GM21619 (cell line): ENCODE measurements at regions not wholly inside any gene's neighbourhood (a gene's known extent, or its start where the extent isn't known, plus 50 kb on each side); places are given as distances from the start of the nearest gene placed in this dataset.

Source experiments
- ATAC-seq: cut with Tn5 transposase; IDR thresholded peaks from one replicate; pipeline ENCODE4 v1.9.1; 2021; ENCODE audit not compliant: unreplicated experiment

GRCh38 chr5:57595523-57595991 lies 112.9 kb upstream of the ACTBL2 start:
- ATAC-seq, result no peak

GRCh38 chr5:57594436-57594835 lies 111.8 kb upstream of the ACTBL2 start:
- ATAC-seq, result no peak

DNA sequence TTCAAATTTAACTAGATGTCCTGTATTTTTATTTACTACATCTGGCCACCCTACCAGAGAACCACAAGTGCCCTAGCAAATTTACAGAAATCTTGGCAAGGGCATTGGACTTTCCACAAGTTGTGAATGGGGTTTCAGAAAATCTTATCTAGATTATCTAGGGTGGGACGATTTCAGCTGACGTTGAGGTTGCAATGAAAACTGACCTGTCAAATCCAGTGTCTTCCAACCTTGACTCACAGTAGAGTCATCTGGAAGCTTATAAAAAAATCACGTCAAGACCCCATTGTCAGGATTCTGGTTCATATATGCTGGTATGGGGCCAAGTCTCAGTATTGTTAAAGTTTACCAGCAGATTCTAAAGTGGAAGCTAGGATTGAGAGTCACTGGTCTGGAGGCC lies 109.6 kb upstream of the ACTBL2 start:
- ATAC-seq, result no peak

- ATAC-seq, result no peak
These were observed 104.0 kb upstream of the ACTBL2 start for GRCh38 chr5:57586649-57587048.

DNA sequence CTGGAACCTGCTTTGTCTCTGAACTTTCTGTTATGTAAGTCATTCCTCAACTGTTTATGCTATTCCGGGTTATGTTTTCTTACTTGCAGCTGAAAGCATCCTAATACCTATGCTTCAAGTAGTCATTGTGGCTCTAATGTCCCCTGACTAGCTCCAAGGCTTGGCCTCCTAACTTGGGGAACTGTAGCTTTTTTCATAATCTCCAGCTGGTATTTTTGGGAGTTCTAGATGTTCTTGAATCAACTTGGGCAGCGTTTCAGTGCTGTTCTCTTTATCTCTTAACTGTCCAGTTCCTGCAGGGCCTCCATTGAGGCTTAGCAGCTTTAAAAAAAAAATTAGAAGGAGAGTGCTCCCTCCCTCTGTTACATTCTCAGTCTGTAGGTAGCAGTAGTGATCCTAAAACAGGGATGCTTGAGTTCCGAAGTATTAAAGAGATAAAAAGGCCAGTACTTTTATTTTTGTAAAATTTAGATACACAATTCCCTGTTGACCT lies 100.0 kb upstream of the ACTBL2 start:
- no peak for ATAC-seq

DNA sequence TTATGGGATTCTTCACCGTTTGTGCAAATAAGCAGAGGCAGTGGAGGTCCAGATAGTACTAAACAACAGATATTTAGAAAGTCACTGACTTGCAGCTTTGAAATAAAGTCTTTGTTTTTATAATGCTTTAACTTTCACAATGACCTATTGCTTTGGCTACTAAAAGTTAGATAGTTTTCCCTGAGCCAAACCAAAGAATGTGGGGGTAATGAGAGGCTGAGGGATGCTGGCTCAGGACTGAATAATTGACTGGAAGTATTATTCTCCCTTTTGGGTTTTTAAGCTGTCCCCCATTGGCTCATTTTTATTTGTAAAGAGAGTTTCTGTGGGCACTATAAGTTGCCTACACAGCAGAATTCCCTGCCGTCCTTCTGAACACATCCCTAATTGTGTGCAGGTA lies 99.2 kb upstream of the ACTBL2 start:
- no peak for ATAC-seq

- no peak for ATAC-seq
These were observed 98.6 kb upstream of the ACTBL2 start for GRCh38 chr5:57581222-57581621.

- peak; percentile 51 for ATAC-seq
These were observed 95.0 kb upstream of the ACTBL2 start for GRCh38 chr5:57577432-57578175.

- no peak for ATAC-seq
These were observed 93.7 kb upstream of the ACTBL2 start for GRCh38 chr5:57576317-57576716.

- ATAC-seq, result no peak
These were observed 93.2 kb upstream of the ACTBL2 start for GRCh38 chr5:57575839-57576238.

DNA sequence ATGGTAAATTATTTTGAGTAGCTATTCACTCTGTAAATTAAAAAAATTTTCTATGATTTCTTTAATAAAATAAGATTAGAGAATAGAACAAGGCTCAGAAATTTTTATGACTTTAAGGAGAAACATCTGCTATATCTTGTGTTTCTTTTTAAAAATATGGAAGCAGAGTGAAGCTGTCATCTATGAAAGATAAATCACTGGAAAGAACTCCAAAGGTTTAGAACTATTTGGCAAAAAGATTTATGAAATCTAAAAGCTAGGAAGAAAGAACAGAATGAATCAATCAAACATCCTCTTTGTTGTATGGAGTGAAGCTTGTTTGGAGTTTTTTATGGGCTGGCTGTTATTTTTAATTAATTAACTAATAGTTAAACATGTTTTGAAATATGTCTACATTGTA lies 89.8 kb upstream of the ACTBL2 start:
- no peak for ATAC-seq

GRCh38 chr5:57569601-57570000 lies 87.0 kb upstream of the ACTBL2 start:
- ATAC-seq, result no peak

GRCh38 chr5:57568136-57568535 lies 85.5 kb upstream of the ACTBL2 start:
- ATAC-seq, result no peak

DNA sequence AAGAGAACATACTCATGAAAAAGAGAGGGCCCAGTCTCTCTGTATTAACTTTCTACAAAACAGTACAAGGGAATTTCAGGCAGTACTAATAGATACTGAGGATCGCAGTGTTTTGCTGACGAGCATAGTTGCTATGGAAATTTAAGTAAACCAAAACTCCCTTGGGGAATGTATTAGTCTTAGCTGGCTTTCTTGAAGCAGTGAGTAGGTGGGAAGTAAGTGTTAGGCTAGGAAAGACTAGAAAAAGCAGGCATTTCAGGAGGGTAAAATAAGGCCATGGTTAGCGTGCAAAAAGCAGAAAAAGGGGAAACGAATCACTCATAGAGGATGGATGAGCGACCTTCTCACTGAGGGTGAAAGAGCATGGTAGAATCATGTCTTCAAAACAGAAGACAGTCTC lies 84.3 kb upstream of the ACTBL2 start:
- ATAC-seq, result peak; percentile 66

DNA sequence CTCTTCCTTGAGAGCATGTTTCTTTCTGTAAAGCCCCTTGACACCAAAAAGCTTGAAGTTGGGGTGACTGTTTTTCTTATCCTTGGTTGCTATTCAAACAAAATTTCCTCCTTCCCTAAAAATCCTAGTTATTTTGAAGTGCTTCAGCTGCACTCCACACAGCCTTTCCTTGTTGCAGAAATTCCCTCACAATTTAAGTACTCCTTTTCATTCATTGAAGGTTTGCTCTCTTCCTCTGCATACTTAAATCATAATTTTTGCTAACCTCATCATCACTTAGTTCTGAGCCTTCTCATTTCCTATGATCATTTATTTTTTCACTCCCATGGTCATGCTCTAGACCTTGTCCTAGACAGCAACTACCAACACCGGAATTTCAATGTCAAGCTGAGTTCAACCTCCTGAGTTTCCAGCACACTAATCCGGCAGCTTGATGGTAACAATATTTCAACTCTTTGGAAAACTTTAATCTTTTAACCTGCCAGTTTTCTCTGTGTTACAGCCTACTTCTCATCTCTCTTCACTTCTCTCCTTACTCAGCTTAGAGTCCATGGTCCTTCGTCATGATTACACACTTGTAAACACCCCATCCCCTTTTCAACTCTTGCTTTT lies 78.7 kb upstream of the ACTBL2 start:
- ATAC-seq, result no peak

GRCh38 chr5:57559110-57559635 lies 76.6 kb upstream of the ACTBL2 start:
- ATAC-seq, result no peak

- ATAC-seq, result no peak
These were observed 69.4 kb upstream of the ACTBL2 start for GRCh38 chr5:57552033-57552432.

GRCh38 chr5:57551251-57551650 lies 68.6 kb upstream of the ACTBL2 start:
- ATAC-seq, result no peak

- no peak for ATAC-seq
These were observed 67.5 kb upstream of the ACTBL2 start for GRCh38 chr5:57550132-57550531.

DNA sequence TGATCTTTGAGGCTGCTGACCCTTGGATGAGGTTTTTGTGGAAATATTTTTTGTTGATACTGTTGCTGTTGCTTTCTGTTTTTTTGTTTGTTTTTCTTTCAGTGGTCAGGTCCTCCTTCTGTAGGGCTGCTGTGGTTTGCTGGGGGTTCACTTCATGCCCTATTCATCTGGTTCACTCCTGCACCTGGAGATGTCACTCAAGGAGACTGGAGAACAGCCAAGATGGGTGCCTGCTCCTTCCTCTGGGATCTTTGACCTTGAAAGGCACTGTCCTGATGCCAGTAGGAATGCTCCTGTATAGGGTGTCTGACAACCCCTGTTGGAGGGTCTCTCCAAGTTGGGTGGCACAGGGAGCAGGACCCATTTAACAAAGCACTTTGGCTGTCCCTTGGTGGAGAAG lies 67.0 kb upstream of the ACTBL2 start:
- ATAC-seq, result no peak

GRCh38 chr5:57540823-57541222 lies 58.2 kb upstream of the ACTBL2 start:
- ATAC-seq, result no peak

DNA sequence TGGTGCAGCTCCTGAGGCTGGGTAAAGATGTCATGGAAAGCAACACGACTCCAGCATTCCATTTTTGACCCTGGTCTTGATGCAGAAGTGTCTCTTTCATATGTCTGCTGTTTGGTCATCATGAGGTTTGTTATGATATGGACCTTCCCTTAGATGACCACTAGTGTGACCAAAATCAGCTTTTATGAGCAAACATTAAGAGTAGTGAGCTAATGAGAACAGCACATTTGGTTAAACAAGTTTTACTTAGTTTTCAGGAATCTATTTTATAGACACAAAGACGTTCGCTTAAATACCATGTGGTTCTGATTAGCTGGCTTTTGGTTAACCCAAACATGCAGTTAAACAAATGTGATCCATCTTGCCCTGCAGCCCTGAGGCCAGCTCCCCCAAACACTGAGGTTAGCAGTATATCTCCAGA lies 56.7 kb upstream of the ACTBL2 start:
- no peak for ATAC-seq
